ENCODE measurements at regions not wholly inside any gene's neighbourhood (a gene's known extent, or its start where the extent isn't known, plus 50 kb on each side); places are given as distances from the start of the nearest gene placed in this dataset.

DNA sequence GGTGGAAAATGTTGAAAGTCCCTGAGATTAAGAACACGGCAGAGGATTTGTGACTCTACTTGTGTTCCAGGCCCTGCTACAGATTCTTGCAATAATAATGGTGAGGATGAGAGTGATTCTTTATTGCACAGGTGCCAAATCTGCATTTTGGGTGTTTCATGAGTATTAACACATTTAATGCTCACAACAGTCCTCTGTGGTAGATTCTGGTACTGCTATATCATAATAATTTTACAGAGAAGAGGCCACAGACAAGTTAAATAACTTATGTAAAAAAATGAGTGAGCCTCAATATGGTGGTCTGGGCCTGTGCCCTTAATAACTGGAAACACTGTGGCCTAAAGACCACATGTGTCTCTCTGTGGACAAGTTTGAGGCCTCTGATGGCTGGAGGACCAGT, 124.3 kb downstream of the C4orf33 start:
- no peak overlapping the region for H3K27ac ChIP-seq
- no peaks in the 10 kb centered on the region for H3K9me3 ChIP-seq
- TF ChIP-seq POLR2AphosphoS5 (IDR thresholded peaks at IDR 0.05; ENCODE audit: insufficient read depth in 1 of 2, low read depth in 1 of 2): no peak
- TF ChIP-seq, protein P1, sequence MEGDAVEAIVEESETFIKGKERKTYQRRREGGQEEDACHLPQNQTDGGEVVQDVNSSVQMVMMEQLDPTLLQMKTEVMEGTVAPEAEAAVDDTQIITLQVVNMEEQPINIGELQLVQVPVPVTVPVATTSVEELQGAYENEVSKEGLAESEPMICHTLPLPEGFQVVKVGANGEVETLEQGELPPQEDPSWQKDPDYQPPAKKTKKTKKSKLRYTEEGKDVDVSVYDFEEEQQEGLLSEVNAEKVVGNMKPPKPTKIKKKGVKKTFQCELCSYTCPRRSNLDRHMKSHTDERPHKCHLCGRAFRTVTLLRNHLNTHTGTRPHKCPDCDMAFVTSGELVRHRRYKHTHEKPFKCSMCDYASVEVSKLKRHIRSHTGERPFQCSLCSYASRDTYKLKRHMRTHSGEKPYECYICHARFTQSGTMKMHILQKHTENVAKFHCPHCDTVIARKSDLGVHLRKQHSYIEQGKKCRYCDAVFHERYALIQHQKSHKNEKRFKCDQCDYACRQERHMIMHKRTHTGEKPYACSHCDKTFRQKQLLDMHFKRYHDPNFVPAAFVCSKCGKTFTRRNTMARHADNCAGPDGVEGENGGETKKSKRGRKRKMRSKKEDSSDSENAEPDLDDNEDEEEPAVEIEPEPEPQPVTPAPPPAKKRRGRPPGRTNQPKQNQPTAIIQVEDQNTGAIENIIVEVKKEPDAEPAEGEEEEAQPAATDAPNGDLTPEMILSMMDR (IDR thresholded peaks at IDR 0.05): no peak
- no peak for TF ChIP-seq POLR2A (IDR thresholded peaks at IDR 0.05)
- intact Hi-C loops (cut with DNase I): no loop called here
- no peaks in the 10 kb centered on the region for H3K4me1 ChIP-seq
- H3K36me3 ChIP-seq: no peaks in the 10 kb centered on the region
- H3K27me3 ChIP-seq: no peaks in the 10 kb centered on the region
- no peak overlapping the region for H3K4me3 ChIP-seq
- DNase-seq (ENCODE audit: extremely low spot score in 2 of 2): no peak

DNA sequence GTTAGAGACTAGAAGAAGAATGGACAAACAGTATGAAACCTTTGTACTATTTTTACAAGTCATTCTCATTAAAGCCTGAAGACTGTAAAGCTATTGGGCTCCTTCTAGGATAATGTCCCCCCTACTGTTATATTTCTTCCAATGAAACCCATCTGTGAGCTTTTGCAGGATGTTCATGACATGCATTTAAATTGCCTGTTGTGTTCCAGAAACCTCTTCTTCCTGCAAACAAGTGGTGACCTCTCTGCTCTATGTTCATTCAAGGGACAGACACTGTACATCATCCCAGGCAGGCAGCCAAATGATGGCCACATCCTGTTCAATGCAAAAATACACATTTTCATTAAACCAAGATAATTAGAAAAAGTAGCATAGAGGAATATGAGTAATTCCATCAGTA, 128.0 kb downstream of the C4orf33 start:
- H3K9me3 ChIP-seq: no peaks in the 10 kb centered on the region
- intact Hi-C loops (cut with DNase I): no loop called here
- no peak overlapping the region for H3K27ac ChIP-seq
- TF ChIP-seq, protein P1 (IDR thresholded peaks at IDR 0.05): no peak
- TF ChIP-seq POLR2AphosphoS5 (IDR thresholded peaks at IDR 0.05; ENCODE audit: insufficient read depth in 1 of 2, low read depth in 1 of 2) (no peak), POLR2A (IDR thresholded peaks at IDR 0.05) (no peak)
- H3K36me3 ChIP-seq: no peaks in the 10 kb centered on the region
- no peak overlapping the region for H3K4me3 ChIP-seq
- no peaks in the 10 kb centered on the region for H3K27me3 ChIP-seq
- H3K4me1 ChIP-seq: no peaks in the 10 kb centered on the region
- DNase-seq (ENCODE audit: extremely low spot score in 2 of 2): no peak

DNA sequence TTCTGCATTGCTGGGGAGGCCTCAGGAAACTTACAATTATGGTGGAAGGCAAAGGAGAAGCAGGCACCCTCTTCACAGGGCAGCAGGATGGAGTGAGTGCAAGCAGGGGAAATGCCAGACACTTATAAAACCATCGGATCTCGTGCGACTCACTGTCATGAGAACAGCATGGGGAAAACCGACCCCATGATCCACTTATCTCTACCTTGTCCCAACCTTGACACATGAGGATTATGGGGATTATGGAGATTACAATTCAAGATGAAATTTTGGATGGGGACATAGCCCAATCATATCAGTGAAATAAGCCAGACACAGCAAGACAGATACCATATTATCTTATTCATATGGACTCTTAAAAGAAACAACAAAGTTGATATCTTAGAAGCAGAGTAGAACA, 134.9 kb downstream of the C4orf33 start:
- no peak for DNase-seq (ENCODE audit: extremely low spot score in 2 of 2)
- H3K4me1 ChIP-seq: peaks cover 10% of the 10 kb centered on the region
- no peaks in the 10 kb centered on the region for H3K9me3 ChIP-seq
- no peaks in the 10 kb centered on the region for H3K27me3 ChIP-seq
- no peak overlapping the region for H3K27ac ChIP-seq
- intact Hi-C loops (cut with DNase I): no loop called here
- TF ChIP-seq, protein P1 (IDR thresholded peaks at IDR 0.05): no peak
- TF ChIP-seq POLR2A (IDR thresholded peaks at IDR 0.05): no peak
- no peak for TF ChIP-seq POLR2AphosphoS5 (IDR thresholded peaks at IDR 0.05; ENCODE audit: insufficient read depth in 1 of 2, low read depth in 1 of 2)
- H3K4me3 ChIP-seq: no peak overlapping the region
- no peaks in the 10 kb centered on the region for H3K36me3 ChIP-seq

DNA sequence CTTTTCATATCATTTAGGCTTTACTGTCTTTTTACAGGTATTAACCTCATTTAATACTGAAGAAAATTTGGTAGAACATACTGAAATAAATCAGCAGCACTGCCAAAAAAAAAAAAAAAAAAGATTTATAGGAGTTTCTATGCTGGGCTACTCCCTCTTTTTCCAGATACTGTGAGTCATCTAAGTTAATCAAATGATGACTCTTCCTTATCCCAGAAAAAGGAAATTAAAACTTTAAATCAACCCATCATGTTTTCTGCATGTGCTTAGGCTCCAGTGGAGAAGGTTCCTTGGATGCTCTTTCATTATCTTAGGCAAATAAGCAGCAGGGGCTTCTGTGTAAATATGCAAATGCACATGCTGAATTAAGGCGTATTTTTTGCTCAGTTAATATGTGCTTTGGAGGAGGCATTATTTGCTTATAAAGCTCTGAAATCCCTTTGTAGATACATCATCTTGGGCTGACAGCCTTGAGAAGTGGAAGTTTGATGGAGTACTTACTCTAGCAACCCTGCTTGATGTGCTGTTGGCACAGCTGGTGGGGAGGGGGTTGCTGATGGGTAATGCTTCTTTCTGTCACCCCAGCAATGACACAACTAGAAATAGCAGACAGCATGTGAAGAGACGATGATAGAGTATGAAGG, 136.1 kb downstream of the C4orf33 start:
- Histone ChIP-seq H3K27ac (no peak overlapping the region), H3K27me3 (no peaks in the 10 kb centered on the region), H3K4me3 (no peak overlapping the region), H3K9me3 (no peaks in the 10 kb centered on the region), H3K36me3 (no peaks in the 10 kb centered on the region), H3K4me1 (peaks cover 10% of the 10 kb centered on the region)
- no peak for DNase-seq (ENCODE audit: extremely low spot score in 2 of 2)
- intact Hi-C loops (cut with DNase I): no loop called here
- no peak for TF ChIP-seq POLR2A (IDR thresholded peaks at IDR 0.05)
- no peak for TF ChIP-seq POLR2AphosphoS5 (IDR thresholded peaks at IDR 0.05; ENCODE audit: insufficient read depth in 1 of 2, low read depth in 1 of 2)

DNA sequence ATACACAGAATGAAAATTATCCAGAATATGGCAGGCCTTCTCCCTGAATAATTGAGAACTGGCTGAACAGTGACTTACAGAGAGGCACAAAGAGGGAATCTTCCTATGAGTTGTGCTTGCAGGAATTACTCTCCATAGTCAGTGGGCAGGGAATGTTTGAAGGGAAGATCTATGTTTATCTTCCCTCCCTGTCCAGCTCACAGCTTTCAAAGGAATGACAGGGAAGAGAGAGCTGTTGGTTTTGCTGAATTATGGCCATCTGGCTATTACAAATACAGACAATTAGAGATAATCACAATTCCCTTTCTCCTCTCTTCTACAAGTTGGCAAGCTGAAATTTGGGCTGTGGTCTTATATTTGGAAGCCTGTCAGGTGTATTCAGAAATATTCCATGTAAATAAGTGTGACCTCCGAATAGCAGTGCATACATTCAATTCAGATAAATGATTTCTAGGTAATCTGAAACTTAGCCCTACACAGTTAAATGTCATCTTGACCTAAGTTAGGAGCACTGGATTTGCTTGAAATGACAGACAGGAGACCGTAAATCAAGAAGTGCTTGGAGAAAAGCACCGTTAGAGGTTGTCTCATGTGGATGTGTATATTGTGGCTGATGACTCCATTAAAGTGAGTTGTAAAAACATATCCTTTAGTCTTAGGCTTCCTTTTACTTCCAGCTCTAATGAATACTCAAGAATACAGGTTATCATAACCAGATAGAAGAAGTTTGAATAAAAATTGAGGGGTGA, 136.8 kb downstream of the C4orf33 start:
- TF ChIP-seq POLR2AphosphoS5 (IDR thresholded peaks at IDR 0.05; ENCODE audit: insufficient read depth in 1 of 2, low read depth in 1 of 2) (no peak), POLR2A (IDR thresholded peaks at IDR 0.05) (no peak)
- TF ChIP-seq, protein P1 (IDR thresholded peaks at IDR 0.05): no peak
- H3K4me3 ChIP-seq: no peak overlapping the region
- intact Hi-C loops (cut with DNase I): no loop called here
- no peak for DNase-seq (ENCODE audit: extremely low spot score in 2 of 2)
- no peak overlapping the region for H3K27ac ChIP-seq
- no peaks in the 10 kb centered on the region for H3K36me3 ChIP-seq
- H3K4me1 ChIP-seq: peaks cover 10% of the 10 kb centered on the region
- no peaks in the 10 kb centered on the region for H3K27me3 ChIP-seq
- H3K9me3 ChIP-seq: no peaks in the 10 kb centered on the region

All from vagina (tissue), 2 donors.